ENCODE measurements at regions not wholly inside any gene's neighbourhood (a gene's known extent, or its start where the extent isn't known, plus 50 kb on each side); places are given as distances from the start of the nearest gene placed in this dataset.

DNA sequence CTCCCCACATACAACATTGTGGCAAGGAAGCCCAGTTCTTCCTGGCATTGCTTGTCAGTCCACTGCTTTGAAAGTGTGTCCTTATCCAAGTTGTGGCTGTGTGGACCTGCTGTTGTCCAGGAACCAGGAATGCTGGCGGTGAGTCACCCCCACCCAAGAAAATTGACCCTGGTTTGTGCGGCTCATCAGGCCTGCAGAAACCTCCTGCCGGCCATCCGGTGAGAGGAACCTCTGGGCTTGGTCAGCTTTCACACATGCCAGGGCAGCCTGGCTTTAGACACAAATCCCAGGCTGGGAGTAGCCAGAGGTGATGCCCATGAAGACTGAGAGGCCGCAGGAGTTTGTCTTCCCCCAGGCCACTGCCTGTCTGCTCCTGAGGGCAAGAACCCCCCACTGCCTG, 223.6 kb downstream of the TTLL2 start:
- H3K9me3 ChIP-seq (replicated peaks; ENCODE audit: control insufficient read depth, insufficient read depth, low read depth, low read length) = no peaks in the 10 kb centered on the region; the same call in 1 of the 2 replicates
- no peak overlapping the region for H3K9ac ChIP-seq (ENCODE audit: insufficient read depth in 1 of 2, low read depth in 2 of 2, low read length in 2 of 2)
- H3K27ac ChIP-seq (ENCODE audit: extremely low read depth, low read depth, low read length) = no peak overlapping the region
- no peak for TF ChIP-seq TAL1 (IDR thresholded peaks at IDR 0.05)
- POLR2A ChIA-PET = interaction anchor here (0.6 kb wide), 1 partner anchor 381 kb away, joined by 3 read pairs; no protein-coding TSS in a partner anchor
- no peaks in the 10 kb centered on the region for H3K9me1 ChIP-seq (ENCODE audit: control insufficient read depth, insufficient read depth, low read length)
- no peaks in the 10 kb centered on the region for H4K20me1 ChIP-seq (replicated peaks; ENCODE audit: control insufficient read depth, insufficient read depth, low read length)
- intact Hi-C loops (cut with micrococcal nuclease) = no loop called here
- H3K4me2 ChIP-seq (ENCODE audit: insufficient read depth, low read length) = no peak overlapping the region
- H3K4me3 ChIP-seq = no peak overlapping the region
- H3K79me2 ChIP-seq (ENCODE audit: control insufficient read depth, insufficient read depth, low read length) = no peaks in the 10 kb centered on the region
- FAIRE-seq (no peak), DNase-seq (ENCODE audit: extremely low read depth in 1 of 4, low spot score in 3 of 4) (no peak), ATAC-seq (no peak)
- in situ Hi-C loops (cut with MboI) = no loop called here
- no TSS peak for BruUV-seq (replicated peaks)
- H3K36me3 ChIP-seq (ENCODE audit: control insufficient read depth, insufficient read depth, low read length) = no peaks in the 10 kb centered on the region
- peaks cover 0 to 12% of the 10 kb centered on the region in 2 experiments; a peak in 2 of 5 replicates for H3K4me1 ChIP-seq (replicated peaks in 1 of 2; ENCODE audit: control insufficient read depth in 2 of 2, insufficient read depth in 2 of 2, low read length in 2 of 2)
- 5% methylated on average over 5 of the region's 5 CpGs for WGBS (ENCODE audit: insufficient coverage, low coverage, missing lambda C conversion rate)
- no peak overlapping the region for H2AFZ ChIP-seq (ENCODE audit: low read depth, low read length)
- CTCF ChIA-PET (ENCODE audit: low intra/inter-chr PET ratio) = no interaction called here
- peaks cover 25 to 74% of the 10 kb centered on the region in 2 experiments for H3K27me3 ChIP-seq (ENCODE audit: control insufficient read depth in 2 of 2, insufficient read depth in 2 of 2, low read length in 2 of 2)

DNA sequence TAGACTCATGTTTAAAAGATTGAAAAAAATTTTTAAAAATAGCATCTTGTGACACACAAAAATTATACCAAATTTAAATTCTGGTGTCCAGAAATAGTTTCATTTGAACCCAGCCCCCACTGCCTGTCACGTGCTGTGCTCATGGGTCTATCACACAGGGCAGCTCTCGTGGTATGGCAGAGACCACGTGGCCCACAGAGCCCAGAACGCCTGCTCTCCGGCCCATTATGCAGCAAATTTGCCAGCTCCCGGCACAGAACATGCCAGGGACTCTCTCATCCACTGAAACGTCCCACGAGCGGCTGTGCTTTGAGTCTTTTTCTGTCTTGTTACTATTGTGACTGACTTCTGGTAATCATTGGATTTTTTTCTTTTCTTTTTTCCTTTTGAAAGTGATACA, 224.3 kb downstream of the TTLL2 start:
- intact Hi-C loops (cut with micrococcal nuclease) = no loop called here
- peaks cover 0 to 13% of the 10 kb centered on the region in 2 experiments; a peak in 2 of 5 replicates for H3K4me1 ChIP-seq (replicated peaks in 1 of 2; ENCODE audit: control insufficient read depth in 2 of 2, insufficient read depth in 2 of 2, low read length in 2 of 2)
- no peak overlapping the region for H3K4me2 ChIP-seq (ENCODE audit: insufficient read depth, low read length)
- DNase-seq (ENCODE audit: extremely low read depth in 1 of 4, low spot score in 3 of 4) = no peak
- TF ChIP-seq ESRRB (CRISPR knock-in tag; IDR thresholded peaks at IDR 0.05; ENCODE audit: borderline replicate concordance) (no peak), NRF1 (conservative IDR thresholded peaks at IDR 0.05 in 1 of 2, IDR thresholded peaks at IDR 0.05 in 1 of 2) (no peak), CBFA2T3 (IDR thresholded peaks at IDR 0.05) (no peak)
- TF ChIP-seq, protein P1, sequence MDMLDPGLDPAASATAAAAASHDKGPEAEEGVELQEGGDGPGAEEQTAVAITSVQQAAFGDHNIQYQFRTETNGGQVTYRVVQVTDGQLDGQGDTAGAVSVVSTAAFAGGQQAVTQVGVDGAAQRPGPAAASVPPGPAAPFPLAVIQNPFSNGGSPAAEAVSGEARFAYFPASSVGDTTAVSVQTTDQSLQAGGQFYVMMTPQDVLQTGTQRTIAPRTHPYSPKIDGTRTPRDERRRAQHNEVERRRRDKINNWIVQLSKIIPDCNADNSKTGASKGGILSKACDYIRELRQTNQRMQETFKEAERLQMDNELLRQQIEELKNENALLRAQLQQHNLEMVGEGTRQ (CRISPR knock-in tag; IDR thresholded peaks at IDR 0.05) = peak; percentile 52
- no peak overlapping the region for H3K4me3 ChIP-seq
- H3K36me3 ChIP-seq (ENCODE audit: control insufficient read depth, insufficient read depth, low read length) = no peaks in the 10 kb centered on the region
- FAIRE-seq = no peak
- H3K27me3 ChIP-seq (ENCODE audit: control insufficient read depth in 2 of 2, insufficient read depth in 2 of 2, low read length in 2 of 2) = peaks cover 25 to 76% of the 10 kb centered on the region in 2 experiments
- POLR2A ChIA-PET = no interaction called here
- no peaks in the 10 kb centered on the region for H3K79me2 ChIP-seq (ENCODE audit: control insufficient read depth, insufficient read depth, low read length)
- CTCF ChIA-PET (ENCODE audit: low intra/inter-chr PET ratio) = no interaction called here
- no peaks in the 10 kb centered on the region for H4K20me1 ChIP-seq (replicated peaks; ENCODE audit: control insufficient read depth, insufficient read depth, low read length)
- in situ Hi-C loops (cut with MboI) = no loop called here
- H3K27ac ChIP-seq (ENCODE audit: extremely low read depth, low read depth, low read length) = no peak overlapping the region
- BruUV-seq (replicated peaks) = no TSS peak
- under 1% methylated on average over 9 of the region's 9 CpGs for WGBS (ENCODE audit: insufficient coverage, low coverage, missing lambda C conversion rate)
- H3K9me3 ChIP-seq (replicated peaks; ENCODE audit: control insufficient read depth, insufficient read depth, low read depth, low read length) = no peaks in the 10 kb centered on the region; the same call in 1 of the 2 replicates
- H2AFZ ChIP-seq (ENCODE audit: low read depth, low read length) = no peak overlapping the region
- H3K9me1 ChIP-seq (ENCODE audit: control insufficient read depth, insufficient read depth, low read length) = no peaks in the 10 kb centered on the region
- no peak for ATAC-seq
- H3K9ac ChIP-seq (ENCODE audit: insufficient read depth in 1 of 2, low read depth in 2 of 2, low read length in 2 of 2) = no peak overlapping the region
